ENCODE measurements at regions not wholly inside any gene's neighbourhood (a gene's known extent, or its start where the extent isn't known, plus 50 kb on each side); places are given as distances from the start of the nearest gene placed in this dataset.
A peak's percentile ranks its signal among the peaks of the same experiment; 100 is the strongest.

DNA sequence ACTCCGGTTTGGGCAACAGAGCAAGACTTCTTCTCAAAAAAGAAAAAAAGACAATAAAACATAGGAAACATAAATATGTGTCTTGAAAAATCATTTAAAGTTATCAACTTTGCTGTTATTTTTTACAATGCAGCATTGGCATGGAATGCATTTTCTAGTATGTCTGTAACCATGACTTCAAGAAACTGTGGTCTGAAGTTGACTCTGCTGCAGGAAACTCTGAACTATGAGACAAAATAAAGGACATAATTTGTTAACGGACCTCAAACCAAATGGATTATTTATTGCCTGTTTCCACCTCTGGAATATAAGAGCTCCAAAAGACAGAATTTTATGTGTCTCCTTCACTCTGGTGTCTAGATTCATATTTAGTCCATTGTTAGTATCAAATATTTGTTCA lies 79.1 kb downstream of the TRIB2 start:
- peaks cover 0 to 8% (median 3%) of the 10 kb centered on the region in 4 experiments for H3K4me1 ChIP-seq (ENCODE audit: control extremely low read depth in 1 of 4, control insufficient read depth in 4 of 4, insufficient read depth in 4 of 4, low read length in 3 of 4)
- CTCF ChIA-PET: no interaction called here
- H3K27ac ChIP-seq (ENCODE audit: insufficient read depth in 1 of 2, low read depth in 1 of 2, low read length in 2 of 2, poor library complexity in 1 of 2, severe bottlenecking in 2 of 2): no peak overlapping the region
- peaks cover 0 to 3% (median 0%) of the 10 kb centered on the region in 5 experiments for H3K9me3 ChIP-seq (ENCODE audit: control extremely low read depth in 1 of 5, control insufficient read depth in 4 of 5, insufficient read depth in 2 of 5, low read depth in 1 of 5, low read length in 4 of 5)
- WGBS (ENCODE audit: insufficient coverage): 13% methylated on average over 1 of the region's 2 CpGs
- no peak overlapping the region for H3K4me3 ChIP-seq (ENCODE audit: control insufficient read depth in 1 of 7, extremely low read depth in 1 of 7, insufficient read depth in 4 of 7, low read depth in 2 of 7, low read length in 6 of 7)
- no peaks in the 10 kb centered on the region for H3K27me3 ChIP-seq (replicated peaks in 2 of 5; ENCODE audit: control insufficient read depth in 4 of 5, insufficient read depth in 5 of 5, low read length in 4 of 5)
- H3K36me3 ChIP-seq (ENCODE audit: control insufficient read depth in 4 of 4, insufficient read depth in 4 of 4, low read length in 3 of 4): no peaks in the 10 kb centered on the region
- POLR2A ChIA-PET: no interaction called here
- DNase-seq: peak in 1 of 3 donors; percentile 33

GRCh38 chr2:12796657-12797056 lies 79.9 kb downstream of the TRIB2 start:
- POLR2A ChIA-PET: no interaction called here
- H3K4me1 ChIP-seq (ENCODE audit: control extremely low read depth in 1 of 4, control insufficient read depth in 4 of 4, insufficient read depth in 4 of 4, low read length in 3 of 4): peaks cover 0 to 8% (median 3%) of the 10 kb centered on the region in 4 experiments
- no peak overlapping the region for H3K27ac ChIP-seq (ENCODE audit: insufficient read depth in 1 of 2, low read depth in 1 of 2, low read length in 2 of 2, poor library complexity in 1 of 2, severe bottlenecking in 2 of 2)
- no peak overlapping the region for H3K4me3 ChIP-seq (ENCODE audit: control insufficient read depth in 1 of 7, extremely low read depth in 1 of 7, insufficient read depth in 4 of 7, low read depth in 2 of 7, low read length in 6 of 7)
- CTCF ChIA-PET: no interaction called here
- 100% methylated on average over 4 of the region's 4 CpGs for WGBS (ENCODE audit: insufficient coverage)
- no peak for DNase-seq
- H3K36me3 ChIP-seq (ENCODE audit: control insufficient read depth in 4 of 4, insufficient read depth in 4 of 4, low read length in 3 of 4): no peaks in the 10 kb centered on the region
- no peaks in the 10 kb centered on the region for H3K27me3 ChIP-seq (replicated peaks in 2 of 5; ENCODE audit: control insufficient read depth in 4 of 5, insufficient read depth in 5 of 5, low read length in 4 of 5)
- peaks cover 1 to 6% (median 5%) of the 10 kb centered on the region in 5 experiments for H3K9me3 ChIP-seq (ENCODE audit: control extremely low read depth in 1 of 5, control insufficient read depth in 4 of 5, insufficient read depth in 2 of 5, low read depth in 1 of 5, low read length in 4 of 5)

DNA sequence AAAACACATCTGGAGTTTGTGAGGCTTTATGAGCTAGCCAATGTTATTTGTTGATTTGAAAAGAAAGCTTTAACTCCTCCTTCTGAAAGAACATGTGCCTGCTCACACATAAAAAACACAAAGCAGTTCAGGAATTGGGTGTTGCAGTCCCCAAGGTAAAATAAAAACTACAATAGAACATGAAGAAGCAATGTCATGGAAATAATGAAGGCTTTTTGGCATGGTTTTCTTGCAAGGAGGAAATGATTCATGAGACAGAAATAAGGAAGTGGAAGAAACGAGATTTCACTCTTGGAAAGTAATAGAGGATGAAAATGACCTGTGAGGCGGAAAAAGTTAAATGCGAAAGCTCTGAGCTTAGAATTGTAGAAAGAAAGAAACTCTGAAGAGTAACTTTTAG lies 81.1 kb downstream of the TRIB2 start:
- no peak overlapping the region for H3K27ac ChIP-seq (ENCODE audit: insufficient read depth in 1 of 2, low read depth in 1 of 2, low read length in 2 of 2, poor library complexity in 1 of 2, severe bottlenecking in 2 of 2)
- CTCF ChIA-PET: no interaction called here

GRCh38 chr2:12803607-12804006 lies 86.9 kb downstream of the TRIB2 start:
- DNase-seq: no peak
- Histone ChIP-seq H3K27ac (ENCODE audit: insufficient read depth in 1 of 2, low read depth in 1 of 2, low read length in 2 of 2, poor library complexity in 1 of 2, severe bottlenecking in 2 of 2) (no peak overlapping the region), H3K9me3 (ENCODE audit: control extremely low read depth in 1 of 5, control insufficient read depth in 4 of 5, insufficient read depth in 2 of 5, low read depth in 1 of 5, low read length in 4 of 5) (peaks cover 3 to 15% (median 8%) of the 10 kb centered on the region in 5 experiments), H3K4me1 (ENCODE audit: control extremely low read depth in 1 of 4, control insufficient read depth in 4 of 4, insufficient read depth in 4 of 4, low read length in 3 of 4) (peaks cover 0 to 18% (median 2%) of the 10 kb centered on the region in 4 experiments), H3K27me3 (replicated peaks in 2 of 5; ENCODE audit: control insufficient read depth in 4 of 5, insufficient read depth in 5 of 5, low read length in 4 of 5) (peaks cover 0 to 6% (median 0%) of the 10 kb centered on the region in 5 experiments), H3K4me3 (ENCODE audit: control insufficient read depth in 1 of 7, extremely low read depth in 1 of 7, insufficient read depth in 4 of 7, low read depth in 2 of 7, low read length in 6 of 7) (no peak overlapping the region), H3K36me3 (ENCODE audit: control insufficient read depth in 4 of 4, insufficient read depth in 4 of 4, low read length in 3 of 4) (no peaks in the 10 kb centered on the region)
- ChIA-PET CTCF (no interaction called here), POLR2A (no interaction called here)

More for the DNA sequence above, 81.1 kb downstream of the TRIB2 start:
- DNase-seq: peak; percentile 19 to 76 (median 61)
- Histone ChIP-seq H3K36me3 (ENCODE audit: control insufficient read depth in 4 of 4, insufficient read depth in 4 of 4, low read length in 3 of 4) (no peaks in the 10 kb centered on the region), H3K4me3 (ENCODE audit: control insufficient read depth in 1 of 7, extremely low read depth in 1 of 7, insufficient read depth in 4 of 7, low read depth in 2 of 7, low read length in 6 of 7) (no peak overlapping the region), H3K9me3 (ENCODE audit: control extremely low read depth in 1 of 5, control insufficient read depth in 4 of 5, insufficient read depth in 2 of 5, low read depth in 1 of 5, low read length in 4 of 5) (peaks cover 3 to 15% (median 8%) of the 10 kb centered on the region in 5 experiments), H3K4me1 (ENCODE audit: control extremely low read depth in 1 of 4, control insufficient read depth in 4 of 4, insufficient read depth in 4 of 4, low read length in 3 of 4) (peaks cover 0 to 8% (median 3%) of the 10 kb centered on the region in 4 experiments), H3K27me3 (replicated peaks in 2 of 5; ENCODE audit: control insufficient read depth in 4 of 5, insufficient read depth in 5 of 5, low read length in 4 of 5) (peaks cover 0 to 6% (median 0%) of the 10 kb centered on the region in 5 experiments)
- WGBS (ENCODE audit: insufficient coverage): 10% methylated on average over 3 of the region's 3 CpGs
- POLR2A ChIA-PET: no interaction called here

- no peak for DNase-seq
- Histone ChIP-seq H3K27me3 (replicated peaks in 2 of 5; ENCODE audit: control insufficient read depth in 4 of 5, insufficient read depth in 5 of 5, low read length in 4 of 5) (peaks cover 0 to 6% (median 0%) of the 10 kb centered on the region in 5 experiments), H3K9me3 (ENCODE audit: control extremely low read depth in 1 of 5, control insufficient read depth in 4 of 5, insufficient read depth in 2 of 5, low read depth in 1 of 5, low read length in 4 of 5) (peaks cover 3 to 15% (median 8%) of the 10 kb centered on the region in 5 experiments), H3K27ac (ENCODE audit: insufficient read depth in 1 of 2, low read depth in 1 of 2, low read length in 2 of 2, poor library complexity in 1 of 2, severe bottlenecking in 2 of 2) (no peak overlapping the region), H3K4me1 (ENCODE audit: control extremely low read depth in 1 of 4, control insufficient read depth in 4 of 4, insufficient read depth in 4 of 4, low read length in 3 of 4) (peaks cover 0 to 18% (median 2%) of the 10 kb centered on the region in 4 experiments), H3K4me3 (ENCODE audit: control insufficient read depth in 1 of 7, extremely low read depth in 1 of 7, insufficient read depth in 4 of 7, low read depth in 2 of 7, low read length in 6 of 7) (no peak overlapping the region), H3K36me3 (ENCODE audit: control insufficient read depth in 4 of 4, insufficient read depth in 4 of 4, low read length in 3 of 4) (no peaks in the 10 kb centered on the region)
- POLR2A ChIA-PET: no interaction called here
- no CpG with 5 or more reads among the region's 2 CpGs for WGBS (ENCODE audit: insufficient coverage)
- CTCF ChIA-PET: interaction anchor here (0.7 kb wide), 1 partner anchor 1220 kb away, joined by 3 read pairs; no protein-coding TSS in a partner anchor
These were observed 87.5 kb downstream of the TRIB2 start for GRCh38 chr2:12804091-12804856.

DNA sequence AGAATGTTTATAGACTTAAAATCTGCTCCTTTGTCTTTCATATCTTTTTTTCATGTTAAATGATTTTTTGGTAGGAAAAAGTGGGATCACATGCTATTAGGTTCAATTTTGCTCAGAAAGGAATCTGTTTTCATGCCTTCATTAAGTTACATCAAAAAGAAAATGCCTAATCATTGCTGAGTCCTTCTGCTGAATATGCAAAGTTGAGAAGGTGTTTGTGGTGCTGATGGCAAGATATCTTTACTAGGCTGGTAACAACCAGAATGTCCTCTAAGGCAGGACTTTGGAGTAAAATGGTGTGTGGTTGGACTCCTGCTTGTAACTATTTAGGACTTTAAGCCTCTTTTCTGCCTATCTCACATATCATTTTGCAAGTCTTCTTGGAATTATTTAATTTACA lies 88.3 kb downstream of the TRIB2 start:
- CTCF ChIA-PET: interaction anchor here (0.7 kb wide), 1 partner anchor 1221 kb away, joined by 3 read pairs; no protein-coding TSS in a partner anchor
- H3K4me1 ChIP-seq (ENCODE audit: control extremely low read depth in 1 of 4, control insufficient read depth in 4 of 4, insufficient read depth in 4 of 4, low read length in 3 of 4): peaks cover 0 to 18% (median 2%) of the 10 kb centered on the region in 4 experiments
- no peaks in the 10 kb centered on the region for H3K36me3 ChIP-seq (ENCODE audit: control insufficient read depth in 4 of 4, insufficient read depth in 4 of 4, low read length in 3 of 4)
- H3K27me3 ChIP-seq (replicated peaks in 2 of 5; ENCODE audit: control insufficient read depth in 4 of 5, insufficient read depth in 5 of 5, low read length in 4 of 5): peaks cover 0 to 6% (median 0%) of the 10 kb centered on the region in 5 experiments
- no peak overlapping the region for H3K27ac ChIP-seq (ENCODE audit: insufficient read depth in 1 of 2, low read depth in 1 of 2, low read length in 2 of 2, poor library complexity in 1 of 2, severe bottlenecking in 2 of 2)
- no peak overlapping the region for H3K4me3 ChIP-seq (ENCODE audit: control insufficient read depth in 1 of 7, extremely low read depth in 1 of 7, insufficient read depth in 4 of 7, low read depth in 2 of 7, low read length in 6 of 7)
- DNase-seq: no peak
- peaks cover 1 to 15% (median 8%) of the 10 kb centered on the region in 5 experiments for H3K9me3 ChIP-seq (ENCODE audit: control extremely low read depth in 1 of 5, control insufficient read depth in 4 of 5, insufficient read depth in 2 of 5, low read depth in 1 of 5, low read length in 4 of 5)
- POLR2A ChIA-PET: no interaction called here

- H3K27ac ChIP-seq (ENCODE audit: insufficient read depth in 1 of 2, low read depth in 1 of 2, low read length in 2 of 2, poor library complexity in 1 of 2, severe bottlenecking in 2 of 2): no peak overlapping the region
- CTCF ChIA-PET: no interaction called here
- no peak overlapping the region for H3K4me3 ChIP-seq (ENCODE audit: control insufficient read depth in 1 of 7, extremely low read depth in 1 of 7, insufficient read depth in 4 of 7, low read depth in 2 of 7, low read length in 6 of 7)
- peaks cover 0 to 6% (median 0%) of the 10 kb centered on the region in 5 experiments for H3K27me3 ChIP-seq (replicated peaks in 2 of 5; ENCODE audit: control insufficient read depth in 4 of 5, insufficient read depth in 5 of 5, low read length in 4 of 5)
- peaks cover under 1 to 10% (median 2%) of the 10 kb centered on the region in 5 experiments for H3K9me3 ChIP-seq (ENCODE audit: control extremely low read depth in 1 of 5, control insufficient read depth in 4 of 5, insufficient read depth in 2 of 5, low read depth in 1 of 5, low read length in 4 of 5)
- no peaks in the 10 kb centered on the region for H3K36me3 ChIP-seq (ENCODE audit: control insufficient read depth in 4 of 4, insufficient read depth in 4 of 4, low read length in 3 of 4)
- WGBS (ENCODE audit: insufficient coverage): no CpG with 5 or more reads among the region's 5 CpGs
- peaks cover 0 to 18% (median 2%) of the 10 kb centered on the region in 4 experiments for H3K4me1 ChIP-seq (ENCODE audit: control extremely low read depth in 1 of 4, control insufficient read depth in 4 of 4, insufficient read depth in 4 of 4, low read length in 3 of 4)
- POLR2A ChIA-PET: no interaction called here
- DNase-seq: no peak
These were observed 90.0 kb downstream of the TRIB2 start for GRCh38 chr2:12806549-12807242.

All from common myeloid progenitor, CD34-positive (primary cell).